SK-N-SH treated with all-trans-retinoic acid at 6 μM for 48 hours (cell line): ENCODE measurements at regions not wholly inside any gene's neighbourhood (a gene's known extent, or its start where the extent isn't known, plus 50 kb on each side); places are given as distances from the start of the nearest gene placed in this dataset.

Experiments used
- ATAC-seq: fragments of 200-7000 bp; cut with Tn5 transposase; 3 replicates; pipeline ENCODE4 v1.9.1; 2020; ENCODE audit warnings: mild to moderate bottlenecking, moderate library complexity
- ARNTL ChIP-seq: fragments of 450-650 bp; formaldehyde crosslinking; IDR thresholded peaks from 2 replicates; pipeline ENCODE4 v1.5.0; 2020; ENCODE audit warnings: low read depth, mild to moderate bottlenecking, moderate library complexity, borderline replicate concordance
- BACH2 ChIP-seq: fragments of 250-450 bp; sonication (Bioruptor Pico); IDR thresholded peaks from 2 replicates; pipeline ENCODE4 v1.9.0; 2021; ENCODE audit warnings: mild to moderate bottlenecking, borderline replicate concordance
- CSDC2 ChIP-seq: fragments of 250-450 bp; sonication (Bioruptor Pico); IDR thresholded peaks from 2 replicates; pipeline ENCODE4 v1.5.0; 2020; ENCODE audit warnings: mild to moderate bottlenecking, moderate library complexity
- ESRRG ChIP-seq: fragments of 250-450 bp; sonication (Bioruptor Pico); IDR thresholded peaks from 2 replicates; pipeline ENCODE4 v1.6.1; 2021; ENCODE audit warnings: mild to moderate bottlenecking
- GLIS3 ChIP-seq: fragments of 250-450 bp; sonication (Bioruptor Pico); IDR thresholded peaks from 2 replicates; pipeline ENCODE4 v1.5.0; 2020; ENCODE audit warnings: mild to moderate bottlenecking, moderate library complexity
- OSR1 ChIP-seq: fragments of 250-450 bp; sonication (Bioruptor Pico); IDR thresholded peaks from 2 replicates; pipeline ENCODE4 v1.8.0; 2022; ENCODE audit warnings: moderate library complexity, mild to moderate bottlenecking, inconsistent platforms
- PATZ1 ChIP-seq: fragments of 250-450 bp; sonication (Bioruptor Pico); IDR thresholded peaks from 2 replicates; pipeline ENCODE4 v1.8.0; 2020; ENCODE audit warnings: mild to moderate bottlenecking, moderate library complexity, borderline replicate concordance
- POU6F1 ChIP-seq: fragments of 250-450 bp; sonication (Bioruptor Pico); IDR thresholded peaks from 2 replicates; pipeline ENCODE4 v1.8.0; 2021; ENCODE audit warnings: low read depth, mild to moderate bottlenecking, moderate library complexity, borderline replicate concordance
- PPARA ChIP-seq: fragments of 250-450 bp; sonication (Bioruptor Pico); IDR thresholded peaks from 2 replicates; pipeline ENCODE4 v1.5.0; 2020; ENCODE audit warnings: mild to moderate bottlenecking, borderline replicate concordance
- RARB ChIP-seq: fragments of 250-450 bp; sonication (Bioruptor Pico); IDR thresholded peaks from 2 replicates; pipeline ENCODE4 v1.8.0; 2021; ENCODE audit warnings: mild to moderate bottlenecking, moderate library complexity
- SNAI2 ChIP-seq: fragments of 250-450 bp; sonication (Bioruptor Pico); IDR thresholded peaks from 2 replicates; pipeline ENCODE4 v1.5.0; 2020; ENCODE audit warnings: mild to moderate bottlenecking, moderate library complexity
- TOX ChIP-seq: fragments of 250-450 bp; sonication (Bioruptor Pico); IDR thresholded peaks from 2 replicates; pipeline ENCODE4 v1.8.0; 2021; ENCODE audit warnings: mild to moderate bottlenecking, moderate library complexity, borderline replicate concordance
- TSHZ2 ChIP-seq: fragments of 250-450 bp; sonication (Bioruptor Pico); IDR thresholded peaks from 2 replicates; pipeline ENCODE4 v1.5.0; 2020; ENCODE audit warnings: mild to moderate bottlenecking, moderate library complexity
- ZC3H10 ChIP-seq: fragments of 250-450 bp; sonication (Bioruptor Pico); IDR thresholded peaks from 2 replicates; pipeline ENCODE4 v1.5.1; 2021; ENCODE audit warnings: mild to moderate bottlenecking, moderate library complexity
- ZFP3 ChIP-seq: fragments of 250-450 bp; sonication (Bioruptor Pico); IDR thresholded peaks from 2 replicates; pipeline ENCODE4 v1.5.0; 2020; ENCODE audit warnings: mild to moderate bottlenecking, moderate library complexity
- ZNF70 ChIP-seq: fragments of 450-650 bp; formaldehyde crosslinking; IDR thresholded peaks from 2 replicates; pipeline ENCODE4 v1.5.0; 2020; ENCODE audit warnings: mild to moderate bottlenecking, moderate library complexity
- ZNF8 ChIP-seq: fragments of 450-650 bp; formaldehyde crosslinking; IDR thresholded peaks from 2 replicates; pipeline ENCODE4 v1.5.0; 2020; ENCODE audit warnings: mild to moderate bottlenecking, moderate library complexity
- TF ChIP-seq, protein P1 (sequence below): fragments of 250-450 bp; sonication (Bioruptor Pico); IDR thresholded peaks from 2 replicates; pipeline ENCODE4 v1.5.1; 2021; ENCODE audit warnings: mild to moderate bottlenecking, moderate library complexity
- TF ChIP-seq, protein P2 (sequence below): fragments of 250-450 bp; sonication (Bioruptor Pico); IDR thresholded peaks from 2 replicates; pipeline ENCODE4 v1.5.1; 2020; ENCODE audit warnings: low read depth, mild to moderate bottlenecking, moderate library complexity

- no peak for TF ChIP-seq ARNTL
- no peak for TF ChIP-seq ZNF8 (CRISPR knock-in tag)
- no peak for TF ChIP-seq ZC3H10
- TF ChIP-seq ZNF70 (CRISPR knock-in tag), result no peak
- TF ChIP-seq OSR1 (CRISPR knock-in tag), result no peak
- no peak for TF ChIP-seq ZFP3
- peak; percentile 96 for ATAC-seq
Measured at GRCh38 chr6:140921366-140922226, 1211.1 kb upstream of the GJE1 start.

GRCh38 chr6:140917911-140918310, 1214.8 kb upstream of the GJE1 start:
- no peak for TF ChIP-seq ESRRG (CRISPR knock-in tag)
- TF ChIP-seq PPARA (CRISPR knock-in tag), result no peak
- no peak for TF ChIP-seq ZNF70 (CRISPR knock-in tag)
- no peak for TF ChIP-seq TSHZ2 (CRISPR knock-in tag)
- TF ChIP-seq GLIS3, result no peak
- TF ChIP-seq ZFP3, result no peak
- TF ChIP-seq POU6F1 (CRISPR knock-in tag), result no peak
- no peak for TF ChIP-seq SNAI2 (CRISPR knock-in tag)
- no peak for TF ChIP-seq OSR1 (CRISPR knock-in tag)
- no peak for TF ChIP-seq TOX
- TF ChIP-seq PATZ1 (CRISPR knock-in tag), result no peak
- TF ChIP-seq RARB (CRISPR knock-in tag), result no peak
- TF ChIP-seq ZNF8 (CRISPR knock-in tag), result no peak
- TF ChIP-seq, protein P1, sequence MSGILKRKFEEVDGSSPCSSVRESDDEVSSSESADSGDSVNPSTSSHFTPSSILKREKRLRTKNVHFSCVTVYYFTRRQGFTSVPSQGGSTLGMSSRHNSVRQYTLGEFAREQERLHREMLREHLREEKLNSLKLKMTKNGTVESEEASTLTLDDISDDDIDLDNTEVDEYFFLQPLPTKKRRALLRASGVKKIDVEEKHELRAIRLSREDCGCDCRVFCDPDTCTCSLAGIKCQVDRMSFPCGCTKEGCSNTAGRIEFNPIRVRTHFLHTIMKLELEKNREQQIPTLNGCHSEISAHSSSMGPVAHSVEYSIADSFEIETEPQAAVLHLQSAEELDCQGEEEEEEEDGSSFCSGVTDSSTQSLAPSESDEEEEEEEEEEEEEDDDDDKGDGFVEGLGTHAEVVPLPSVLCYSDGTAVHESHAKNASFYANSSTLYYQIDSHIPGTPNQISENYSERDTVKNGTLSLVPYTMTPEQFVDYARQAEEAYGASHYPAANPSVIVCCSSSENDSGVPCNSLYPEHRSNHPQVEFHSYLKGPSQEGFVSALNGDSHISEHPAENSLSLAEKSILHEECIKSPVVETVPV, result no peak
- TF ChIP-seq, protein P2, sequence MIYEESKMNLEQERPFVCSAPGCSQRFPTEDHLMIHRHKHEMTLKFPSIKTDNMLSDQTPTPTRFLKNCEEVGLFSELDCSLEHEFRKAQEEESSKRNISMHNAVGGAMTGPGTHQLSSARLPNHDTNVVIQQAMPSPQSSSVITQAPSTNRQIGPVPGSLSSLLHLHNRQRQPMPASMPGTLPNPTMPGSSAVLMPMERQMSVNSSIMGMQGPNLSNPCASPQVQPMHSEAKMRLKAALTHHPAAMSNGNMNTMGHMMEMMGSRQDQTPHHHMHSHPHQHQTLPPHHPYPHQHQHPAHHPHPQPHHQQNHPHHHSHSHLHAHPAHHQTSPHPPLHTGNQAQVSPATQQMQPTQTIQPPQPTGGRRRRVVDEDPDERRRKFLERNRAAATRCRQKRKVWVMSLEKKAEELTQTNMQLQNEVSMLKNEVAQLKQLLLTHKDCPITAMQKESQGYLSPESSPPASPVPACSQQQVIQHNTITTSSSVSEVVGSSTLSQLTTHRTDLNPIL (CRISPR knock-in tag), result no peak
- no peak for TF ChIP-seq ZC3H10
- no peak for TF ChIP-seq ARNTL
- TF ChIP-seq BACH2 (CRISPR knock-in tag), result no peak
- no peak for ATAC-seq

GRCh38 chr6:140915551-140915950, 1217.2 kb upstream of the GJE1 start:
- TF ChIP-seq ZNF8 (CRISPR knock-in tag) (no peak), ZNF70 (CRISPR knock-in tag) (no peak), SNAI2 (CRISPR knock-in tag) (no peak), CSDC2 (no peak), PATZ1 (CRISPR knock-in tag) (no peak)
- TF ChIP-seq, protein P2 (CRISPR knock-in tag), result no peak
- no peak for ATAC-seq
